ENCODE measurements at regions not wholly inside any gene's neighbourhood (a gene's known extent, or its start where the extent isn't known, plus 50 kb on each side); places are given as distances from the start of the nearest gene placed in this dataset.

- H4K20me1 ChIP-seq (replicated peaks; ENCODE audit: control insufficient read depth, extremely low read depth, insufficient read depth, low read length), result no peaks in the 10 kb centered on the region
- H3K4me2 ChIP-seq (ENCODE audit: insufficient read depth, low read length), result no peak overlapping the region
- H3K36me3 ChIP-seq (ENCODE audit: control insufficient read depth in 2 of 2, extremely low read depth in 1 of 2, insufficient read depth in 2 of 2, low read length in 2 of 2), result no peaks in the 10 kb centered on the region
- no TSS peak for BruUV-seq (replicated peaks)
- H3K4me3 ChIP-seq (replicated peaks in 1 of 3; ENCODE audit: insufficient read depth in 1 of 3, low read depth in 1 of 3, low read length in 3 of 3), result no peak overlapping the region
- intact Hi-C loops (cut with micrococcal nuclease) (no loop called here), dilution Hi-C loops (cut with MboI; ENCODE audit: extremely low pct_ligation_motif_present, low sequenced_read_pairs) (no loop called here)
- TF ChIP-seq MAX (IDR thresholded peaks at IDR 0.05; ENCODE audit: insufficient read depth, insufficient read length) (no peak), EZH2 (IDR thresholded peaks at IDR 0.05; ENCODE audit: borderline replicate concordance, low read depth, low read length, severe bottlenecking) (no peak)
- no peaks in the 10 kb centered on the region for H3K79me2 ChIP-seq (ENCODE audit: control insufficient read depth, insufficient read depth, low read length)
- FAIRE-seq (no peak), DNase-seq (ENCODE audit: low read depth, low spot score) (no peak)
- H3K4me1 ChIP-seq (ENCODE audit: control insufficient read depth, extremely low read depth, insufficient read depth, low read length), result peaks cover 14% of the 10 kb centered on the region
- POLR2A ChIA-PET, result no interaction called here
- H2AFZ ChIP-seq (ENCODE audit: low read depth, low read length), result no peak overlapping the region
- no peak overlapping the region for H3K27ac ChIP-seq (ENCODE audit: insufficient read depth, low read depth, low read length)
- no peak overlapping the region for H3K9ac ChIP-seq (replicated peaks; ENCODE audit: extremely low read depth, insufficient read depth, low read length)
- no peaks in the 10 kb centered on the region for H3K9me3 ChIP-seq (replicated peaks; ENCODE audit: control insufficient read depth, insufficient read depth, low read length)
- H3K27me3 ChIP-seq (ENCODE audit: control insufficient read depth in 2 of 2, insufficient read depth in 2 of 2, low read length in 2 of 2), result peaks cover 4 to 6% of the 10 kb centered on the region in 2 experiments
- CTCF ChIA-PET, result no interaction called here
- no peaks in the 10 kb centered on the region for H3K9me1 ChIP-seq (replicated peaks; ENCODE audit: control insufficient read depth, extremely low read depth, insufficient read depth, low read length)
These were observed 229.5 kb upstream of the RTL1 start for GRCh38 chr14:101133068-101133467.

- CTCF ChIA-PET, result interaction anchor here (1.2 kb wide), 1 partner anchor 11 kb away, joined by 3 read pairs; no protein-coding TSS in a partner anchor
- H3K79me2 ChIP-seq (ENCODE audit: control insufficient read depth, insufficient read depth, low read length), result no peaks in the 10 kb centered on the region
These were observed 230.7 kb upstream of the RTL1 start for GRCh38 chr14:101134161-101134631.

More at GRCh38 chr14:101134161-101134631, 230.7 kb upstream of the RTL1 start:
- dilution Hi-C loops (cut with MboI; ENCODE audit: extremely low pct_ligation_motif_present, low sequenced_read_pairs) (no loop called here), intact Hi-C loops (cut with micrococcal nuclease) (no loop called here)
- H3K9me1 ChIP-seq (replicated peaks; ENCODE audit: control insufficient read depth, extremely low read depth, insufficient read depth, low read length), result no peaks in the 10 kb centered on the region
- H3K9ac ChIP-seq (replicated peaks; ENCODE audit: extremely low read depth, insufficient read depth, low read length), result no peak overlapping the region
- no peak overlapping the region for H3K4me2 ChIP-seq (ENCODE audit: insufficient read depth, low read length)
- no peak overlapping the region for H3K4me3 ChIP-seq (replicated peaks in 1 of 3; ENCODE audit: insufficient read depth in 1 of 3, low read depth in 1 of 3, low read length in 3 of 3)
- DNase-seq (ENCODE audit: low read depth, low spot score), result no peak
- H3K27me3 ChIP-seq (ENCODE audit: control insufficient read depth in 2 of 2, insufficient read depth in 2 of 2, low read length in 2 of 2), result peaks cover 4% of the 10 kb centered on the region in 2 experiments
- H3K9me3 ChIP-seq (replicated peaks; ENCODE audit: control insufficient read depth, insufficient read depth, low read length), result no peaks in the 10 kb centered on the region
- H3K27ac ChIP-seq (ENCODE audit: insufficient read depth, low read depth, low read length), result no peak overlapping the region
- peaks cover 14% of the 10 kb centered on the region for H3K4me1 ChIP-seq (ENCODE audit: control insufficient read depth, extremely low read depth, insufficient read depth, low read length)
- FAIRE-seq, result no peak
- no peak overlapping the region for H2AFZ ChIP-seq (ENCODE audit: low read depth, low read length)
- no TSS peak for BruUV-seq (replicated peaks)
- POLR2A ChIA-PET, result no interaction called here
- H4K20me1 ChIP-seq (replicated peaks; ENCODE audit: control insufficient read depth, extremely low read depth, insufficient read depth, low read length), result no peaks in the 10 kb centered on the region
- TF ChIP-seq GATA2 (IDR thresholded peaks at IDR 0.05; ENCODE audit: insufficient read depth, insufficient read length, low read depth, low read length) (no peak), EZH2 (IDR thresholded peaks at IDR 0.05; ENCODE audit: borderline replicate concordance, low read depth, low read length, severe bottlenecking) (no peak), MYC (IDR thresholded peaks at IDR 0.05; ENCODE audit: low read depth, low read length) (no peak), FOS (IDR thresholded peaks at IDR 0.05; ENCODE audit: borderline replicate concordance, insufficient read depth, low read length) (no peak), POLR2AphosphoS5 (IDR thresholded peaks at IDR 0.05; ENCODE audit: insufficient read depth, low read depth, low read length) (no peak), JUN (IDR thresholded peaks at IDR 0.05; ENCODE audit: borderline replicate concordance, insufficient read depth, insufficient read length, low read depth) (no peak), MAX (IDR thresholded peaks at IDR 0.05; ENCODE audit: insufficient read depth, insufficient read length) (no peak), POLR2A (IDR thresholded peaks at IDR 0.05; ENCODE audit: low read depth, low read length) (no peak)
- TF ChIP-seq, protein P1, sequence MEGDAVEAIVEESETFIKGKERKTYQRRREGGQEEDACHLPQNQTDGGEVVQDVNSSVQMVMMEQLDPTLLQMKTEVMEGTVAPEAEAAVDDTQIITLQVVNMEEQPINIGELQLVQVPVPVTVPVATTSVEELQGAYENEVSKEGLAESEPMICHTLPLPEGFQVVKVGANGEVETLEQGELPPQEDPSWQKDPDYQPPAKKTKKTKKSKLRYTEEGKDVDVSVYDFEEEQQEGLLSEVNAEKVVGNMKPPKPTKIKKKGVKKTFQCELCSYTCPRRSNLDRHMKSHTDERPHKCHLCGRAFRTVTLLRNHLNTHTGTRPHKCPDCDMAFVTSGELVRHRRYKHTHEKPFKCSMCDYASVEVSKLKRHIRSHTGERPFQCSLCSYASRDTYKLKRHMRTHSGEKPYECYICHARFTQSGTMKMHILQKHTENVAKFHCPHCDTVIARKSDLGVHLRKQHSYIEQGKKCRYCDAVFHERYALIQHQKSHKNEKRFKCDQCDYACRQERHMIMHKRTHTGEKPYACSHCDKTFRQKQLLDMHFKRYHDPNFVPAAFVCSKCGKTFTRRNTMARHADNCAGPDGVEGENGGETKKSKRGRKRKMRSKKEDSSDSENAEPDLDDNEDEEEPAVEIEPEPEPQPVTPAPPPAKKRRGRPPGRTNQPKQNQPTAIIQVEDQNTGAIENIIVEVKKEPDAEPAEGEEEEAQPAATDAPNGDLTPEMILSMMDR (IDR thresholded peaks at IDR 0.05; ENCODE audit: extremely low read depth in 1 of 2, insufficient read depth in 1 of 2, low read depth in 1 of 2, low read length in 2 of 2), result no peak
- H3K36me3 ChIP-seq (ENCODE audit: control insufficient read depth in 2 of 2, extremely low read depth in 1 of 2, insufficient read depth in 2 of 2, low read length in 2 of 2), result no peaks in the 10 kb centered on the region

Measured in endothelial cell of umbilical vein (primary cell).